Fibroblast of lung (primary cell): ENCODE measurements at regions not wholly inside any gene's neighbourhood (a gene's known extent, or its start where the extent isn't known, plus 50 kb on each side); places are given as distances from the start of the nearest gene placed in this dataset.

Source experiments
- DNase-seq, 2 donors: peaks; one replicate each; pipeline versions ENCODE4 v3.0.0 to v3.0.0-alpha.2; 2010; ENCODE audit warnings: low read depth in 2 of 2
- H2AFZ ChIP-seq: 2 replicates; pipeline ENCODE4 v1.5.1; 2012; ENCODE audit warnings: low read length, control low read depth, inconsistent platforms
- H3K27ac ChIP-seq: 2 replicates; pipeline ENCODE4 v1.5.1; 2011; ENCODE audit warnings: low read length, control low read depth; ENCODE audit not compliant: insufficient read depth
- H3K27me3 ChIP-seq: 2 replicates; pipeline ENCODE4 v1.5.1; 2011; ENCODE audit warnings: mild to moderate bottlenecking, low read length; ENCODE audit not compliant: control insufficient read depth, insufficient read depth
- H3K36me3 ChIP-seq: 2 replicates; pipeline ENCODE4 v1.5.1; 2011; ENCODE audit warnings: low read length; ENCODE audit not compliant: control insufficient read depth, insufficient read depth
- H3K4me1 ChIP-seq: 2 replicates; pipeline ENCODE4 v1.5.1; 2011; ENCODE audit warnings: low read length; ENCODE audit not compliant: control insufficient read depth, insufficient read depth; ENCODE audit errors: extremely low read depth
- H3K4me2 ChIP-seq: 2 replicates; pipeline ENCODE4 v1.5.1; 2011; ENCODE audit warnings: low read length, control low read depth; ENCODE audit not compliant: insufficient read depth; ENCODE audit errors: extremely low read depth
- H3K4me3 ChIP-seq, 4 experiments: fragments of 200-600 bp in 1 of 4; sonication (generic) in 1 of 4; replicated peaks in 1 of 4; 2 replicates each; pipeline ENCODE4 v1.5.1; 2011 to 2016; ENCODE audit warnings: low read length in 4 of 4, low read depth in 3 of 4, mild to moderate bottlenecking in 3 of 4, control low read depth in 2 of 4, inconsistent platforms in 1 of 4, mixed read lengths in 1 of 4; ENCODE audit not compliant: insufficient read depth in 1 of 4; ENCODE audit errors: control extremely low read depth in 1 of 4
- H3K79me2 ChIP-seq: 2 replicates; pipeline ENCODE4 v1.5.1; 2012; ENCODE audit warnings: mild to moderate bottlenecking, low read length, inconsistent platforms; ENCODE audit not compliant: control insufficient read depth, insufficient read depth
- H3K9ac ChIP-seq: 2 replicates; pipeline ENCODE4 v1.5.1; 2011; ENCODE audit warnings: mild to moderate bottlenecking, low read length, control low read depth; ENCODE audit not compliant: insufficient read depth
- H3K9me3 ChIP-seq: 2 replicates; pipeline ENCODE4 v1.5.1; 2012; ENCODE audit warnings: low read depth, low read length; ENCODE audit not compliant: control insufficient read depth, insufficient read depth
- H4K20me1 ChIP-seq: 2 replicates; pipeline ENCODE4 v1.5.1; 2011; ENCODE audit warnings: low read length; ENCODE audit not compliant: control insufficient read depth, insufficient read depth; ENCODE audit errors: extremely low read depth
- CTCF ChIP-seq, 2 donors: IDR thresholded peaks in 1 of 2; conservative IDR thresholded peaks in 1 of 2; 1 replicate in 1 of 2; 2 replicates in 1 of 2; pipeline ENCODE4 v1.5.1; 2011 to 2012; ENCODE audit warnings: low read length in 2 of 2, control low read depth in 1 of 2, inconsistent platforms in 1 of 2, low read depth in 1 of 2, mild to moderate bottlenecking in 1 of 2
- EZH2 ChIP-seq: IDR thresholded peaks from 2 replicates; pipeline ENCODE4 v1.5.1; 2012; ENCODE audit warnings: low read length, control low read depth, mild to moderate bottlenecking; ENCODE audit errors: missing control alignments

GRCh38 chr2:122221665-122222064, 466.2 kb downstream of the TSN start:
- H3K4me1 ChIP-seq = no peaks in the 10 kb centered on the region
- H3K4me2 ChIP-seq = no peak overlapping the region
- no peak for DNase-seq
- no peak overlapping the region for H2AFZ ChIP-seq
- TF ChIP-seq EZH2 = no peak
- no peak for TF ChIP-seq CTCF (conservative IDR thresholded peaks at IDR 0.05 in 1 of 2, IDR thresholded peaks at IDR 0.05 in 1 of 2; ENCODE audit: low read depth in 1 of 2, low read length in 2 of 2)
- no peak overlapping the region for H3K9ac ChIP-seq
- no peaks in the 10 kb centered on the region for H3K9me3 ChIP-seq
- no peaks in the 10 kb centered on the region for H4K20me1 ChIP-seq
- no peaks in the 10 kb centered on the region for H3K36me3 ChIP-seq
- no peaks in the 10 kb centered on the region for H3K79me2 ChIP-seq
- no peak overlapping the region for H3K4me3 ChIP-seq
- H3K27me3 ChIP-seq = no peaks in the 10 kb centered on the region
- no peak overlapping the region for H3K27ac ChIP-seq

GRCh38 chr2:122231296-122231695, 475.8 kb downstream of the TSN start:
- Histone ChIP-seq H3K4me3 (no peak overlapping the region), H3K27ac (no peak overlapping the region), H3K4me1 (no peaks in the 10 kb centered on the region), H2AFZ (no peak overlapping the region), H3K9ac (no peak overlapping the region), H3K4me2 (no peak overlapping the region), H3K9me3 (no peaks in the 10 kb centered on the region), H4K20me1 (no peaks in the 10 kb centered on the region), H3K36me3 (no peaks in the 10 kb centered on the region), H3K27me3 (no peaks in the 10 kb centered on the region), H3K79me2 (no peaks in the 10 kb centered on the region)
- TF ChIP-seq EZH2 (no peak), CTCF (conservative IDR thresholded peaks at IDR 0.05 in 1 of 2, IDR thresholded peaks at IDR 0.05 in 1 of 2; ENCODE audit: low read depth in 1 of 2, low read length in 2 of 2) (no peak)
- DNase-seq = no peak

GRCh38 chr2:122233372-122233771, 477.9 kb downstream of the TSN start:
- Histone ChIP-seq H3K4me2 (no peak overlapping the region), H3K36me3 (no peaks in the 10 kb centered on the region), H3K4me1 (no peaks in the 10 kb centered on the region), H3K27ac (no peak overlapping the region), H3K79me2 (no peaks in the 10 kb centered on the region), H3K27me3 (no peaks in the 10 kb centered on the region), H3K9me3 (no peaks in the 10 kb centered on the region), H4K20me1 (no peaks in the 10 kb centered on the region), H2AFZ (no peak overlapping the region), H3K9ac (no peak overlapping the region), H3K4me3 (no peak overlapping the region)
- no peak for DNase-seq
- TF ChIP-seq EZH2 (no peak), CTCF (conservative IDR thresholded peaks at IDR 0.05 in 1 of 2, IDR thresholded peaks at IDR 0.05 in 1 of 2; ENCODE audit: low read depth in 1 of 2, low read length in 2 of 2) (no peak)
